Tibial artery (tissue), 4 donors: ENCODE measurements at regions not wholly inside any gene's neighbourhood (a gene's known extent, or its start where the extent isn't known, plus 50 kb on each side); places are given as distances from the start of the nearest gene placed in this dataset.

Experiments
- DNase-seq, 2 donors: peaks; one replicate each; pipeline ENCODE4 v3.0.0-alpha.2; 2019
- H3K27ac ChIP-seq, 2 donors: fragments of 200-600 bp; sonication (generic) in 1 of 2; 1 replicate in 1 of 2; 2 replicates in 1 of 2; pipeline ENCODE4 v1.5.1; 2018 to 2019; ENCODE audit warnings: mild to moderate bottlenecking in 1 of 2
- H3K27me3 ChIP-seq, 2 donors: fragments of 200-600 bp; sonication (generic) in 1 of 2; one replicate each; pipeline versions ENCODE4 v1.5.1 to v1.6.0; 2016 to 2019
- H3K36me3 ChIP-seq, 3 donors: fragments of 200-600 bp; sonication (generic) in 2 of 3; one replicate each; pipeline ENCODE4 v1.5.1; 2016 to 2019; ENCODE audit warnings: mild to moderate bottlenecking in 2 of 3
- H3K4me1 ChIP-seq, 4 donors: fragments of 200-600 bp; sonication (generic) in 2 of 4; 1 replicate in 3 of 4; 2 replicates in 1 of 4; pipeline ENCODE4 v1.5.1; 2016 to 2019
- H3K4me3 ChIP-seq, 2 donors: fragments of 200-600 bp; sonication (generic) in 1 of 2; 1 replicate in 1 of 2; 2 replicates in 1 of 2; pipeline ENCODE4 v1.5.1; 2018 to 2019; ENCODE audit warnings: mild to moderate bottlenecking in 2 of 2
- H3K9me3 ChIP-seq, 3 donors: fragments of 200-600 bp; sonication (generic) in 1 of 3; one replicate each; pipeline ENCODE4 v1.5.1; 2016 to 2019
- intact Hi-C: fragments of 100-400 bp; cut with DNase I; formaldehyde crosslinking; loops from one replicate; pipeline ENCODE4 v1.15.0; 2023; ENCODE audit warnings: low total_unique reads
- TF ChIP-seq, protein P1 (sequence below), 2 experiments: fragments of 200-600 bp in 1 of 2; fragments of 450-650 bp in 1 of 2; IDR thresholded peaks; one replicate each; pipeline ENCODE4 v1.5.1; 2017 to 2019; ENCODE audit warnings: antibody characterized with exemption in 2 of 2, mild to moderate bottlenecking in 1 of 2, moderate library complexity in 1 of 2

DNA sequence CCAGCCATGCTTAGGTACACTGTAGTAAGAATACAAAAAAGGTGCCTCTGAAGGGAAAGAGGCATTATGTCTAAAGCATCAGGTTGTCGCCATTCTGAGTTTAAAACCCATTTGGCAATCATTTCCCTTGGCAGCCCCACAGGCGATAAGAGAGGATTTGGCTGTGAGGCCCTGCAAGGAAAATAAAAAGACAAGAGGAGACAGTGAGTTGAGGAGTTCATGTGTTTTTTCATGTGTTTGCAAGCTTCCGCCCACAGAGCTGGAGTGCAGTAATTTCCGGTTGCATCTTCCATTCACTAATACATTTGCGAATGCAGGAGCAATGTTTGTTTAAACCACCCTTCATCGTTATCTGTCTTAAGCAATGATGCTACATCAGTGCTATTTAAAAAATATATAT lies 138.5 kb upstream of the SOX4 start:
- no peak overlapping the region for H3K4me3 ChIP-seq
- H3K27me3 ChIP-seq = no peaks in the 10 kb centered on the region
- no peak overlapping the region for H3K27ac ChIP-seq
- H3K9me3 ChIP-seq = no peaks in the 10 kb centered on the region
- TF ChIP-seq, protein P1, sequence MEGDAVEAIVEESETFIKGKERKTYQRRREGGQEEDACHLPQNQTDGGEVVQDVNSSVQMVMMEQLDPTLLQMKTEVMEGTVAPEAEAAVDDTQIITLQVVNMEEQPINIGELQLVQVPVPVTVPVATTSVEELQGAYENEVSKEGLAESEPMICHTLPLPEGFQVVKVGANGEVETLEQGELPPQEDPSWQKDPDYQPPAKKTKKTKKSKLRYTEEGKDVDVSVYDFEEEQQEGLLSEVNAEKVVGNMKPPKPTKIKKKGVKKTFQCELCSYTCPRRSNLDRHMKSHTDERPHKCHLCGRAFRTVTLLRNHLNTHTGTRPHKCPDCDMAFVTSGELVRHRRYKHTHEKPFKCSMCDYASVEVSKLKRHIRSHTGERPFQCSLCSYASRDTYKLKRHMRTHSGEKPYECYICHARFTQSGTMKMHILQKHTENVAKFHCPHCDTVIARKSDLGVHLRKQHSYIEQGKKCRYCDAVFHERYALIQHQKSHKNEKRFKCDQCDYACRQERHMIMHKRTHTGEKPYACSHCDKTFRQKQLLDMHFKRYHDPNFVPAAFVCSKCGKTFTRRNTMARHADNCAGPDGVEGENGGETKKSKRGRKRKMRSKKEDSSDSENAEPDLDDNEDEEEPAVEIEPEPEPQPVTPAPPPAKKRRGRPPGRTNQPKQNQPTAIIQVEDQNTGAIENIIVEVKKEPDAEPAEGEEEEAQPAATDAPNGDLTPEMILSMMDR (IDR thresholded peaks at IDR 0.05) = no peak
- intact Hi-C loops = no loop called here
- H3K4me1 ChIP-seq = no peaks in the 10 kb centered on the region
- no peaks in the 10 kb centered on the region for H3K36me3 ChIP-seq
- DNase-seq = no peak

DNA sequence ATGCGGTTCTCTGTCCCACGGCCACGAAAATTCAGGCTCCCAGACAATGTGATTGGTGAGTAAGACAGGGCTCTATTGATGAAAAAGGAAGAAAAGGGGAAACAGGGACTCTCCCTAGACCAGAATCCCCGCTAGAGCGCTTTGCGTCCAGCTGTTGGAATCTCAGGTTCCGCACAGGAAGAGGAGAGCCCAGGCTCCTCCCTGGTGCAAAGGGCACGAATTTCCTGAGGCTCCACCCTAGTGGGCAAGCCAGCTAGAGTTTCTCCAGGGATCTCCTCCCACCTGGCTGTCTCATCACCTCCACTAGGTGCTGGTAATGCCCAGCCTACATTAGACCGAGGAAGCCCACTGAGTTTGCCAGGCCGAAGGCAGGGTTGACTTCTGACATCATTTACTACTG lies 135.9 kb upstream of the SOX4 start:
- no peaks in the 10 kb centered on the region for H3K36me3 ChIP-seq
- intact Hi-C loops = no loop called here
- no peaks in the 10 kb centered on the region for H3K4me1 ChIP-seq
- TF ChIP-seq, protein P1 (IDR thresholded peaks at IDR 0.05) = no peak
- no peak overlapping the region for H3K27ac ChIP-seq
- DNase-seq = no peak
- H3K4me3 ChIP-seq = no peak overlapping the region
- H3K9me3 ChIP-seq = no peaks in the 10 kb centered on the region
- H3K27me3 ChIP-seq = no peaks in the 10 kb centered on the region

DNA sequence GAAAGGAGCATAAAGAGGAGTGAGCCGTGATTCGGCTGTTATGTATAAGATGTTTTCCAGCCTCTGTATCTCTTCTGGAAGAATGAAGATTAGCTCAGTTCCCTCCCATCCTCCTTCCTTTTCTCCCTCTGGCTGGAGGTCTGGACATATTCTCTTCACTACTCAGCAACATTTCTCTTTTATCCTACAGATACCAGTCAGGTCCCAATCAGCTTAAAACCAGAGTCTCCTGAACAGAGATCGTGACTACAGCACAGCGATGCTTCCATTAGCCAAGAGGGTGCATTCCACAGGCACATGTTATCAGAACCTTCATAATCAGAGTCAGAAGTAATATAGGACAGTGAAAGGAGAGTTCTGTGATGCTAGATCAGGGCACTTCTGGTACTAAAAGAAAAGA lies 133.9 kb upstream of the SOX4 start:
- no peak for DNase-seq
- TF ChIP-seq, protein P1 (IDR thresholded peaks at IDR 0.05) = no peak
- Histone ChIP-seq H3K36me3 (no peaks in the 10 kb centered on the region), H3K4me3 (no peak overlapping the region), H3K27me3 (no peaks in the 10 kb centered on the region), H3K9me3 (no peaks in the 10 kb centered on the region), H3K27ac (no peak overlapping the region), H3K4me1 (no peaks in the 10 kb centered on the region)
- intact Hi-C loops = no loop called here

DNA sequence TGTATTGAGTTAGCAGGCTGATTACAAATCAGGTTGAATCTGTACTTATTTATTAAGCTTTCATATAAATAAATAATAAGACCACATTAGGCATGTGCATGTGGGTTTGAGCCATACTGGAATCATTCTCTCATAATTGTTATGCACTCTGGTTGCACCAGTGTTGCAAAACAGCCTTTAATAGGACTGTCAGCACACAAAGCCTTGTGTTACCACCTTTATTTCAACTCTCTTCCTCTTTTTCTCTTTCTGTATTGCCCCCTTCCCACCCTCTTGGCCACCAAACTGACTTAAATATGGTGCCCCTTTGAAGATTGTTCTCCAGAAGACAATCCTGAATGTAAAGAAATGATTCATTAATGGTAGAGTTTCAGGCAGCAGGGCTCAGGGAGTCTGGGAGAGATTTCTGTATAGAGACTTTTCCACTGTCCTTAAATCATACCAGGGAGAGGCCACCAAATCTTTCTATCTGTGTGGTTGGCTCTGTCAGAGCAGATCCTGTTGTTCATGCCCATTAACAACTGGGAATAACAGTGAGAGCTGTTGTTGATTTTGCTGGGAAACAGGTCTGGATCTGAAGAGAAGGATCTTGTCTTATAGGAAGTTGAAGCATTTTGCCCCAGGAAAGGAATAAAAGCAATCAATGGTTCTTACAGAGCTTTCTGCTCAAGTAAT lies 131.6 kb upstream of the SOX4 start:
- intact Hi-C loops = no loop called here
- no peak for DNase-seq
- Histone ChIP-seq H3K4me1 (no peaks in the 10 kb centered on the region), H3K4me3 (no peak overlapping the region), H3K27ac (no peak overlapping the region), H3K36me3 (no peaks in the 10 kb centered on the region), H3K27me3 (no peaks in the 10 kb centered on the region), H3K9me3 (no peaks in the 10 kb centered on the region)
- TF ChIP-seq, protein P1 (IDR thresholded peaks at IDR 0.05) = no peak

DNA sequence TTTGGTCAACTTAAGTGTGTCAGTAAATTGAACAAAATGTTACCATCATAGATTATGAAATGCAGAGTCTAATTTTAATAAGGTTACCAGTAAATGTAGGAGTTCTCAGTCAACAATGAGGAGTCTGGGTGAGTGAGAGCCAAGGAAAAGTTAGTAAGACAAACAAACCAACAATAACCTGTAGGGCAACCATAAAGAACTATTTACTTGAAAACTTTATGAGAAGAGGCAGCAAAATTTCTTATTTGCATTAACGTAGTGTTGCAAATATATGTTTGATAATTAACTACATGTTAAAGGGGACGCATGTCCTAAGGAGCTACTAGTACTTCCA lies 131.1 kb upstream of the SOX4 start:
- no peak overlapping the region for H3K4me3 ChIP-seq
- no peaks in the 10 kb centered on the region for H3K36me3 ChIP-seq
- H3K4me1 ChIP-seq = no peaks in the 10 kb centered on the region
- H3K9me3 ChIP-seq = no peaks in the 10 kb centered on the region
- H3K27ac ChIP-seq = no peak overlapping the region
- no peak for DNase-seq
- TF ChIP-seq, protein P1 (IDR thresholded peaks at IDR 0.05) = no peak
- H3K27me3 ChIP-seq = no peaks in the 10 kb centered on the region
- intact Hi-C loops = no loop called here

DNA sequence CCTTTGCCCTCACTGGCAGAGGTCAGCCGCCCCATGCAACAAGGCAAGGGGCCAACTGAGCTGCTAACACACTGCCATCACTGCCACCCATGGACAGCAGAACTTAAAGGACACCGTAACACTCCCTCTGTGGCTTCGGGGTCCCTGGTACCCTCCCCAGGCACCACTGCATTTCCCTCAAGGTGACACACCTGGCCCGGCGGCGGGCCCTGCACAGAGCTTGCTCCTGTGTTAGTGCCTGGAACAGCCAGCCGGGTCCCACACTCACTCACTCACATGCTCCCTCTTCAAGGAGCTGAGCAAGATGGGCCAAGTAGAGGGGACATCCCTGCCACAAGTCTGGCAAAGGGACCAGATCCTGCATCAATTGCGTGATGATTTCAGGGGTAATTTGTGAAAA lies 126.5 kb upstream of the SOX4 start:
- H3K27ac ChIP-seq = no peak overlapping the region
- H3K4me3 ChIP-seq = no peak overlapping the region
- no peaks in the 10 kb centered on the region for H3K36me3 ChIP-seq
- H3K27me3 ChIP-seq = no peaks in the 10 kb centered on the region
- TF ChIP-seq, protein P1 (IDR thresholded peaks at IDR 0.05) = no peak
- no peaks in the 10 kb centered on the region for H3K9me3 ChIP-seq
- intact Hi-C loops = no loop called here
- DNase-seq = no peak
- no peaks in the 10 kb centered on the region for H3K4me1 ChIP-seq
